ENCODE measurements at regions not wholly inside any gene's neighbourhood (a gene's known extent, or its start where the extent isn't known, plus 50 kb on each side); places are given as distances from the start of the nearest gene placed in this dataset.

DNA sequence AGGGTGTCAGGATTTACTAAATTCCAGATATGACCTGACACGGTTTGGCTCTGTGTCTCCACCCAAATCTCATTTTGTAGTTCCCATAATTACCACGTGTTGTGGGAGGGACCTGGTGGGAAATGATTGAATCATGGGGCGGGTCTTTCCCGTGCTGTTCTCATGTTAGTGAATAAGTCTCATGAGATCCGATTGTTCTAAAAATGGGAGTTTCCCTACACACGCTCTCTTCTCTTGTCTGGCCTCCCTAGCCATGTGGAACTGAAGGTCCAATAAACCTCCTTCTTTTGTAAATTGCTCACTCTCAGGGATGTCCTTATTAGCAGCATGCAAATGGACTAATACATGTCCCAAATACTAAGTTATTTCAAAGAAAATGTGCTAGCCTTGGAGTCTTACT lies 121.1 kb downstream of the CENPW start:
- H3K27me3 Mint-ChIP-seq: no peaks in the 10 kb centered on the region
- CTCF ChIA-PET: no interaction called here
- DNase-seq: no peak
- H3K36me3 Mint-ChIP-seq (ENCODE audit: low read depth): no peaks in the 10 kb centered on the region
- H3K27ac Mint-ChIP-seq: no peak overlapping the region
- intact Hi-C loops (cut with DNase I, micrococcal nuclease): no loop called here
- no peak for ATAC-seq
- H3K9me3 Mint-ChIP-seq (ENCODE audit: low read depth): no peaks in the 10 kb centered on the region
- no peaks in the 10 kb centered on the region for H3K4me1 Mint-ChIP-seq
- no peak overlapping the region for H3K4me3 Mint-ChIP-seq
- POLR2A ChIA-PET: no interaction called here

DNA sequence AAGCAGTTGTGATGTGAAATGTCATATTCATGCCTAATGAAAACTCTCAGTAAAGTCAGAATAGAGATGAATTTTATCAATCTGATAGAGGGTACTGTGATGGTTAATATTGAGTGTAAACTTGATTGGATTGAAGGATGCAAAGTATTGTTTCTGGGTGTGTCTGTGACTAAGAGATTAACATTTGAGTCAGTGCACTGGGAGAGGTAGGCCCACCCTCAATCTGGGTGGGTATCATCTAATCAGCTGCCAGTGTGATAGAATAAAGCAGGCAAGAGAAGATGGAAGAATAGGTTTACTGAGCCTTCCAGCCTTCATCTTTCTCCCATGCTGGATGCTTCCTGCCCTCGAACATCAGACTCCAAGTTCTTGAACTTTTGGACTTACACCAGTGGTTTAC lies 124.3 kb downstream of the CENPW start:
- ChIA-PET POLR2A (no interaction called here), CTCF (no interaction called here)
- H3K36me3 Mint-ChIP-seq (ENCODE audit: low read depth): no peaks in the 10 kb centered on the region
- no peak for DNase-seq
- intact Hi-C loops (cut with DNase I, micrococcal nuclease): no loop called here
- peaks cover 3% of the 10 kb centered on the region for H3K9me3 Mint-ChIP-seq (ENCODE audit: low read depth)
- H3K4me3 Mint-ChIP-seq: no peak overlapping the region
- no peaks in the 10 kb centered on the region for H3K4me1 Mint-ChIP-seq
- no peak overlapping the region for H3K27ac Mint-ChIP-seq
- no peak for ATAC-seq
- H3K27me3 Mint-ChIP-seq: no peaks in the 10 kb centered on the region

DNA sequence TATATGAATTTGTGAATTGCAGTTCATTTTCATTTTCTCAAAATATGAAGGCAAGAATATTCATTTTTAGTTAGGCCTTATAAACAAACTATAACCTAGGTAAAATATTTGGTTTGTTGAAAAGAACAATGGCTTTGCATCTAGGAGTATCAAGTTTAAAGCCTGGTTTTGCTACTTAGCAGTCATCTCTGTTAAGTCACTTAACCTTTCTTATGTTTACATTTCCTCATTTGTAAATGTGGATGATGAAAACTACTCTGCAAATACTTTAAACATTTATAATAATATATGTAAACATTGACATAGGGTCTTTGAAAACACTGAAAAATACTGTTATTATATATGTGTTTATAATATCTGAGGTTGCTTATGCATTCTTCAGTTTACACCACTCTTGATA lies 135.5 kb downstream of the CENPW start:
- intact Hi-C loops (cut with DNase I, micrococcal nuclease): no loop called here
- DNase-seq: no peak
- CTCF ChIA-PET: no interaction called here
- Mint-ChIP-seq H3K36me3 (ENCODE audit: low read depth) (no peaks in the 10 kb centered on the region), H3K4me3 (no peak overlapping the region), H3K9me3 (ENCODE audit: low read depth) (peaks cover 2% of the 10 kb centered on the region), H3K27ac (no peak overlapping the region), H3K27me3 (no peaks in the 10 kb centered on the region), H3K4me1 (no peaks in the 10 kb centered on the region)
- POLR2A ChIA-PET: no interaction called here
- no peak for ATAC-seq

DNA sequence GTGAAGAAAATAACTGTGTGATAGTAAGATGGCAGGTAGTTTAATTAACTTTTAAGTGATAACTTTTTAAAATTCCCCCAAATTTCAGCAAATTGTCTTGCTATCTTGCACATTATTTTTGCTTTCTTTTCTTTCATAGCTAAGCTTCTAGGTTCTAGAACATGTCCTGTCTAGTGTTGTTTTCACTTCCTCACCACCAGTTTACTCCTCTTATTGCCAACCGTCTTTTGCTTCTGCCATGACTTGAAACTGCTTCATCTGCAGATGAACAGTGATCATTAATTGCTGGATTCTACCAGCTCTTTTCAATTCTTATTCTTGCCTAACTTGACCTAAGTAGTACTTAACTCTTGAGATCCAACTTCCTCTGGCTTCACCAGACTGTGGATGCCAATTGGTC lies 137.8 kb downstream of the CENPW start:
- DNase-seq (no peak), ATAC-seq (no peak)
- POLR2A ChIA-PET: no interaction called here
- no peak overlapping the region for H3K4me3 Mint-ChIP-seq
- CTCF ChIA-PET: interaction anchor here (0.6 to 1.0 kb wide), 2 partner anchors 52 to 130 kb away, joined by 3 read pairs; no protein-coding TSS in a partner anchor
- H3K36me3 Mint-ChIP-seq (ENCODE audit: low read depth): no peaks in the 10 kb centered on the region
- H3K4me1 Mint-ChIP-seq: no peaks in the 10 kb centered on the region
- no peak overlapping the region for H3K27ac Mint-ChIP-seq
- intact Hi-C loops (cut with DNase I, micrococcal nuclease): no loop called here
- H3K9me3 Mint-ChIP-seq (ENCODE audit: low read depth): no peaks in the 10 kb centered on the region
- H3K27me3 Mint-ChIP-seq: no peaks in the 10 kb centered on the region

DNA sequence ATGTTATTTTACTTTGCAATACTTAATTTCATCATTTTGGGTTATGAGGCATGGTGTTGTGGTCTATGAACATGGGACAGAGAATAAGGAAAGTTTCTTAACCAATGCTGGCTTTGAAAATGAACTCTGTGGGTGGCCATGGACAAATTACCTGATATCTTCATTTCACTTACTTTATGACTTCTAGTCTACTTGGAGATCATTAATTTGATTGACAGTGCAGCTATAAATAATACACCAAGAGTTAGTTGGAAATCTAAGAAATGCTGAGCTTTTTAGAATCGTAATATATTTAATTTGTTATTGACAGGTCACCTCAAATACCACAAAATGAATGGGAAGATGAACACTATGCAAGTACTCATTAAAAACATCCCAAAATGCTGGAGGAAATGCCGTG lies 140.4 kb downstream of the CENPW start:
- Mint-ChIP-seq H3K27ac (no peak overlapping the region), H3K9me3 (ENCODE audit: low read depth) (no peaks in the 10 kb centered on the region), H3K4me1 (no peaks in the 10 kb centered on the region), H3K4me3 (no peak overlapping the region), H3K36me3 (ENCODE audit: low read depth) (no peaks in the 10 kb centered on the region), H3K27me3 (no peaks in the 10 kb centered on the region)
- intact Hi-C loops (cut with DNase I, micrococcal nuclease): no loop called here
- DNase-seq (no peak), ATAC-seq (no peak)
- CTCF ChIA-PET: no interaction called here
- POLR2A ChIA-PET: no interaction called here

DNA sequence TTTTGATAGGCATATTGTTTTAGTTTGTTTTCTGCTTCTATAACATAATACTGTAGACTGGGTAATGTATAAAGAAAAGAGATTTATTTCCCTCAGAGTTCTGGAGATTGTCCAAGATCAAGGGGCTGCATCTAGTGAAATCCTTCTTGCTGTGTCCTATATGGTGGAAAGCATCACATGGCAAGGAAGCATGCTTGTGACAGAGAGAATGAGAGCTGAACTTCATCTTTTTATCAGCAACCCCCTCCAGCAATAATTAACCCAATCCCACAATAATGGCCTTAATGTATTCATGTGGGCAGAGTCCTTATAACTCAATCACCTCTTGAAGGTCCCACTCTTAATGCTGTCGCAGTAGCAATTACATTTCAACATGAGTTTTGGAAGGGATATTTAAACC lies 141.4 kb downstream of the CENPW start:
- Mint-ChIP-seq H3K36me3 (ENCODE audit: low read depth) (no peaks in the 10 kb centered on the region), H3K27me3 (no peaks in the 10 kb centered on the region), H3K4me1 (no peaks in the 10 kb centered on the region), H3K9me3 (ENCODE audit: low read depth) (no peaks in the 10 kb centered on the region), H3K27ac (no peak overlapping the region), H3K4me3 (no peak overlapping the region)
- CTCF ChIA-PET: no interaction called here
- POLR2A ChIA-PET: no interaction called here
- DNase-seq: no peak
- intact Hi-C loops (cut with DNase I, micrococcal nuclease): no loop called here
- no peak for ATAC-seq

DNA sequence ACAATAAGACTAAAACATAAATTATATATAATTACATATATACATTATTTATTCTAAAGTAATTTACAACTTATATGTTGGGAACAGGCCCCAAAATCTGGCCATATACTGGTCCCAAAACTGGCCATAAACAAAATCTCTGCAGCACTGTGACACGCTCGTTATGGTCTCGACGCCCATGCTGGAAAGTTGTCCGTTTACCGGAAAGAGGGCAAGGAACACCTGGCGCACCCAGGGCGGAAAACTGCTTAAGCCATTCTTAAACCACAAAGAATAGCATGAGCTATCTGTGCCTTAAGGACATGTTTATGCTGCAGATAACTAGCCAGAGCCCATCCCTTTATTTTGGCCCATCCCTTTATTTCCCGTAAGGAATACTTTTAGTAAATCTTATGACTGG lies 164.9 kb downstream of the CENPW start:
- H3K27ac Mint-ChIP-seq: no peak overlapping the region
- no peaks in the 10 kb centered on the region for H3K27me3 Mint-ChIP-seq
- intact Hi-C loops (cut with DNase I, micrococcal nuclease): no loop called here
- H3K9me3 Mint-ChIP-seq (ENCODE audit: low read depth): no peaks in the 10 kb centered on the region
- H3K4me3 Mint-ChIP-seq: no peak overlapping the region
- no peaks in the 10 kb centered on the region for H3K36me3 Mint-ChIP-seq (ENCODE audit: low read depth)
- DNase-seq (no peak), ATAC-seq (no peak)
- ChIA-PET POLR2A (no interaction called here), CTCF (no interaction called here)
- H3K4me1 Mint-ChIP-seq: no peaks in the 10 kb centered on the region

DNA sequence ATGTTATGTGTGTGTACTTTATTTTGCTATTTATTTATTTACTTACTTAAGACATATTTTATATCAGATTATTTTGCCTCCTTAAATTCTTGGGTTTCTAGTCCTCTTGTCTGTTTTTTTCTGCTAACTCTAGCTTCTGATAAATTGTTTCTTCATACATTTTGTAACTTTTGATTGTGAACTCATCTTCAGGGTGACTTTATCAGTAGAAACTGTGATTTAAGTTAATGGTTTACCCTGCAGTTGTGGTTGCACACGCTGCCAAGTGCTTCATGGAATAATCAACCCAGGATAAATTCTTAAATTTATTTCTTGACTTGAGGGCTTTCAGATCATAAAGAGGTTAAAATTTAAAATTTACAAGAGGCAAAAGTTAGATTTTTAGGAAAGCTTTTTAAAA lies 173.3 kb downstream of the CENPW start:
- ChIA-PET POLR2A (no interaction called here), CTCF (no interaction called here)
- ATAC-seq (no peak), DNase-seq (no peak)
- intact Hi-C loops (cut with DNase I, micrococcal nuclease): no loop called here
- Mint-ChIP-seq H3K27me3 (no peaks in the 10 kb centered on the region), H3K36me3 (ENCODE audit: low read depth) (no peaks in the 10 kb centered on the region), H3K27ac (no peak overlapping the region), H3K4me1 (no peaks in the 10 kb centered on the region), H3K9me3 (ENCODE audit: low read depth) (peaks cover 2% of the 10 kb centered on the region), H3K4me3 (no peak overlapping the region)

DNA sequence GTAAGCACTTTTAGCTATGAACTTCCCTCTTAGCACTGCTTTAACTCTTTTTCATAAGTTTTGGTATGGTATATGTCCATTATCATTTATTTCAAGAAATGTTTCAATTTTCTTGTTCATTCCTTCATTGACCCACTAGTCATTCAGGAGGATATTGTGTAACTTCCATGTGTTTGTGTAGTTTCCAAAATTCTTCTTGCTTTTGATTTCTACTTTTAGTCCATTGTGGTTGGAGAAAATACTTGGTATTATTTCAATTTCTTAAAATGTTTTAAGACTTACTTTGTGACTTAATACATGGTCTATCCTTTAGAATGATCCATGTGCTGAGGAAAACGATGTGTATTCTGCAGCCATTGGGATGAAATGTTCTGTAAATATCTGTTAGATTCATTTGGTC lies 176.5 kb downstream of the CENPW start:
- peaks cover 4% of the 10 kb centered on the region for H3K9me3 Mint-ChIP-seq (ENCODE audit: low read depth)
- H3K4me1 Mint-ChIP-seq: no peaks in the 10 kb centered on the region
- POLR2A ChIA-PET: no interaction called here
- CTCF ChIA-PET: no interaction called here
- H3K4me3 Mint-ChIP-seq: no peak overlapping the region
- no peaks in the 10 kb centered on the region for H3K27me3 Mint-ChIP-seq
- no peaks in the 10 kb centered on the region for H3K36me3 Mint-ChIP-seq (ENCODE audit: low read depth)
- ATAC-seq (no peak), DNase-seq (no peak)
- intact Hi-C loops (cut with DNase I, micrococcal nuclease): no loop called here
- H3K27ac Mint-ChIP-seq: no peak overlapping the region

DNA sequence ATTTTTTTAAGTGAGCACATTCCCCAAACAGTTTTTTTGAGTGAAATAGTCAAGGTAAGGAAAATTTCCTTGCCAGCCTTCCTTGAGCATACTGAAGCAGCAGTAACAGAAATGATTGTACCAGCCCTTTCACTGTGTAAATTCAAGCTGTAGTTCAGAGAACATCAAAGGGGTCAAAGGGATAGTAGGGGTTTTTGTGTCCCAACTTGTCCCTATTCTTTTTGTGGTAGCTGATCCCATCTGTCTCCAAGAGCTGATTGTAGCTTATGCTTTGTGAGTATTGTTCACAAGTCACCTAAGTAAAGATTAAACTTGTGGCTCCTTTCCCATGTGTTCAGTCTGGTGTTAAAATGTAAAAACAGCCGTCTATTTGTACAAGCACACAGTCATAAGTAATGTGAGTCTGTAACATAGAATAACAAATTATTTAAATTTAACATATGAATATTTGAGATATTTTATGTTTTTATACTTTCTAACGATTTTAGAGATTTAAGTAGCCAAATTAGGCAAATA lies 185.0 kb downstream of the CENPW start:
- Mint-ChIP-seq H3K27me3 (no peaks in the 10 kb centered on the region), H3K4me3 (no peak overlapping the region), H3K9me3 (ENCODE audit: low read depth) (no peaks in the 10 kb centered on the region), H3K36me3 (ENCODE audit: low read depth) (no peaks in the 10 kb centered on the region), H3K27ac (no peak overlapping the region), H3K4me1 (no peaks in the 10 kb centered on the region)
- no peak for ATAC-seq
- ChIA-PET POLR2A (no interaction called here), CTCF (no interaction called here)
- DNase-seq: no peak
- intact Hi-C loops (cut with DNase I, micrococcal nuclease): no loop called here

DNA sequence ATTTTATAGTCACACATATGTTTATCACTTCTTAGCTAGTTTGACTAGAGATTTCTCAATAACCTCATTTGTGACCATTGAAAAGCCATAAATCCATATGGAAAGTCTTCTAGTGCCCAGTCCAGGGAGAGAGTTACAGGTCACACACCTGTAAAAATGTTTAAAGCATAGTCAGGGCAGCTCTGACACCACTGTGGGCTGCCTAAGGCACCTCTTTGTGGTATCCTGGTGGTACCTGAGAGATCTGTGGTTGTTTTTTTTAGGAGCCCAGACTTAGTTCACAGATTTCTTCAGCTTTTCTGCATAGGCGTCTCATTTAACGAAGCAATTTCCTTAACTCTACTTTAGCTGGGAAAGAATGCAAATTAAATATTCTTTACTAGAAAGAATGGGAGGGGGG lies 186.6 kb downstream of the CENPW start:
- no peaks in the 10 kb centered on the region for H3K4me1 Mint-ChIP-seq
- H3K36me3 Mint-ChIP-seq (ENCODE audit: low read depth): no peaks in the 10 kb centered on the region
- ChIA-PET CTCF (interaction anchor here (0.7 kb wide), 1 partner anchor 687 kb away, joined by 3 read pairs; no protein-coding TSS in a partner anchor), POLR2A (no interaction called here)
- no peaks in the 10 kb centered on the region for H3K27me3 Mint-ChIP-seq
- H3K9me3 Mint-ChIP-seq (ENCODE audit: low read depth): no peaks in the 10 kb centered on the region
- intact Hi-C loops (cut with DNase I, micrococcal nuclease): no loop called here
- ATAC-seq: no peak
- H3K4me3 Mint-ChIP-seq: no peak overlapping the region
- no peak overlapping the region for H3K27ac Mint-ChIP-seq
- no peak for DNase-seq

DNA sequence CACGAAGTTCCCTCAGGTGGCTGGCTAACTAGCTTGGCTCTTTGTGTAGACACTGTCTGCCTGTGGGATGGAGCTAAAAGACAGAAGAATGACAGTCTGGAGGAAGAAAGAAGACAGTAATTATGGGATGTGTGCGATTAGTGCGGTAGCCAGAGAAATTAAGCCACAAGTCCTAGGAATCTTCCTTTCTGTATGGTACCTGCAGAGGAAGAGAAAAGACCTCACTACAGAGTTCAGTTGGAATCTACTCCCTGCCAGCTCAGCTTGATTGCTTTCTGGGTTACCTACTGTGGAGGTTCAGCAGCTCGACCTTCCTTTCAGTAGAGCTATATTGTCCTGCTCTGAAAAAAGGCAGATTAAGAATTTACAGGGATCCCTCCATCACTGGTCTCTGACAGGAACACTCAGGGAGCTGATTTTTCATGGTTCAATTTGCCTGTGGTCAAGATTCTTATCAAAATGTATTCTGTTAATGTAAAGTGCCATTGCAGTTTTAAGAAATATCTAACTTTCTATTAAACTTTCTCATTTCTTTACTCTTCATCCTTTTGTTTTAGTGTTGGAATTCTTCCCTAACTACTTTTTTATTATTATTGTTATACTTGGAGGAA lies 187.2 kb downstream of the CENPW start:
- intact Hi-C loops (cut with DNase I, micrococcal nuclease): no loop called here
- H3K27ac Mint-ChIP-seq: no peak overlapping the region
- ChIA-PET CTCF (no interaction called here), POLR2A (no interaction called here)
- no peaks in the 10 kb centered on the region for H3K9me3 Mint-ChIP-seq (ENCODE audit: low read depth)
- H3K4me1 Mint-ChIP-seq: no peaks in the 10 kb centered on the region
- H3K27me3 Mint-ChIP-seq: no peaks in the 10 kb centered on the region
- ATAC-seq (no peak), DNase-seq (no peak)
- no peaks in the 10 kb centered on the region for H3K36me3 Mint-ChIP-seq (ENCODE audit: low read depth)
- H3K4me3 Mint-ChIP-seq: no peak overlapping the region

Data from activated CD4-positive, alpha-beta T cell treated with anti-CD3 and anti-CD28 coated beads for 36 hours (primary cell).